Embryonic facial prominence (tissue), 1 donor: ENCODE measurements at regions not wholly inside any gene's neighbourhood (a gene's known extent, or its start where the extent isn't known, plus 50 kb on each side); places are given as distances from the start of the nearest gene placed in this dataset.

ENCODE experiments used
- DNase-seq: peaks from one replicate; pipeline ENCODE4 v3.0.0-alpha.2; 2016; ENCODE audit errors: extremely low spot score

- DNase-seq, result no peak
Observed at GRCh38 chr11:92829121-92829520, 140.3 kb upstream of the MTNR1B start.

- no peak for DNase-seq
Observed at GRCh38 chr11:92829671-92830070, 139.8 kb upstream of the MTNR1B start.

GRCh38 chr11:92830377-92831155 is 138.9 kb upstream of the MTNR1B start:
- DNase-seq, result no peak

GRCh38 chr11:92834296-92835020 is 135.0 kb upstream of the MTNR1B start:
- DNase-seq, result no peak

- DNase-seq, result no peak
Observed at GRCh38 chr11:92837595-92837994, 131.9 kb upstream of the MTNR1B start.

GRCh38 chr11:92838759-92839310 is 130.6 kb upstream of the MTNR1B start:
- no peak for DNase-seq

- no peak for DNase-seq
Observed at GRCh38 chr11:92839450-92839849, 130.0 kb upstream of the MTNR1B start.

- DNase-seq, result no peak
Observed at GRCh38 chr11:92841719-92842118, 127.7 kb upstream of the MTNR1B start.

- DNase-seq, result no peak
Observed at GRCh38 chr11:92843455-92843854, 126.0 kb upstream of the MTNR1B start.

GRCh38 chr11:92844197-92844596 is 125.3 kb upstream of the MTNR1B start:
- no peak for DNase-seq

GRCh38 chr11:92845390-92845789 is 124.1 kb upstream of the MTNR1B start:
- DNase-seq, result no peak

GRCh38 chr11:92845805-92846204 is 123.6 kb upstream of the MTNR1B start:
- no peak for DNase-seq

- DNase-seq, result no peak
Observed at GRCh38 chr11:92846491-92847125, 122.8 kb upstream of the MTNR1B start.

GRCh38 chr11:92848578-92848977 is 120.9 kb upstream of the MTNR1B start:
- DNase-seq, result no peak

GRCh38 chr11:92850296-92850826 is 119.1 kb upstream of the MTNR1B start:
- DNase-seq, result no peak

- DNase-seq, result no peak
Observed at GRCh38 chr11:92852229-92852628, 117.2 kb upstream of the MTNR1B start.

GRCh38 chr11:92852946-92853345 is 116.5 kb upstream of the MTNR1B start:
- DNase-seq, result no peak

GRCh38 chr11:92854162-92854561 is 115.3 kb upstream of the MTNR1B start:
- no peak for DNase-seq

GRCh38 chr11:92854952-92855351 is 114.5 kb upstream of the MTNR1B start:
- no peak for DNase-seq

GRCh38 chr11:92855607-92856405 is 113.6 kb upstream of the MTNR1B start:
- DNase-seq, result no peak

GRCh38 chr11:92857407-92857806 is 112.0 kb upstream of the MTNR1B start:
- DNase-seq, result no peak
